H9 (cell line): ENCODE measurements at regions not wholly inside any gene's neighbourhood (a gene's known extent, or its start where the extent isn't known, plus 50 kb on each side); places are given as distances from the start of the nearest gene placed in this dataset.

Experiments used
- DNase-seq: peaks from one replicate; pipeline ENCODE4 v3.0.0-alpha.2; 2017
- H2AFZ ChIP-seq: one replicate; pipeline ENCODE4 v1.6.1; 2013; ENCODE audit warnings: mild to moderate bottlenecking, low read length, control low read depth, moderate library complexity
- H2AK5ac ChIP-seq: 2 replicates; pipeline ENCODE4 v1.6.1; 2013; ENCODE audit warnings: low read length, control low read depth, mixed read lengths; ENCODE audit not compliant: insufficient read length
- H2BK120ac ChIP-seq: one replicate; pipeline ENCODE4 v1.6.1; 2013; ENCODE audit warnings: low read depth, mild to moderate bottlenecking, low read length, control low read depth, inconsistent platforms; ENCODE audit not compliant: poor library complexity, severe bottlenecking
- H2BK12ac ChIP-seq: 2 replicates; pipeline ENCODE4 v1.6.1; 2013; ENCODE audit warnings: low read length, control low read depth, mixed read lengths, low read depth; ENCODE audit not compliant: insufficient read length
- H2BK15ac ChIP-seq: 2 replicates; pipeline ENCODE4 v1.6.1; 2013; ENCODE audit warnings: low read depth, low read length, control low read depth
- H2BK20ac ChIP-seq: one replicate; pipeline ENCODE4 v1.6.1; 2013; ENCODE audit warnings: low read depth, mild to moderate bottlenecking, low read length, control low read depth, inconsistent platforms; ENCODE audit not compliant: poor library complexity, severe bottlenecking
- H2BK5ac ChIP-seq: 2 replicates; pipeline ENCODE4 v1.6.1; 2013; ENCODE audit warnings: low read length, control low read depth, mixed read lengths; ENCODE audit not compliant: insufficient read length
- H3K14ac ChIP-seq: 2 replicates; pipeline ENCODE4 v1.6.1; 2013; ENCODE audit warnings: low read length, control low read depth; ENCODE audit not compliant: insufficient read depth
- H3K18ac ChIP-seq: 2 replicates; pipeline ENCODE4 v1.6.1; 2013; ENCODE audit warnings: low read depth, mild to moderate bottlenecking, mixed read lengths, low read length, control low read depth; ENCODE audit not compliant: insufficient read length
- H3K23ac ChIP-seq: 2 replicates; pipeline ENCODE4 v1.6.1; 2013; ENCODE audit warnings: low read length, control low read depth, mixed read lengths, low read depth; ENCODE audit not compliant: insufficient read length
- H3K23me2 ChIP-seq: 2 replicates; pipeline ENCODE4 v1.6.1; 2013; ENCODE audit warnings: low read depth, mild to moderate bottlenecking, mixed read lengths, low read length, control low read depth; ENCODE audit not compliant: insufficient read length, poor library complexity, severe bottlenecking
- H3K27ac ChIP-seq: 2 replicates; pipeline ENCODE4 v1.5.1; 2013; ENCODE audit warnings: low read length, control low read depth, mixed read lengths, low read depth; ENCODE audit not compliant: insufficient read length
- H3K27me3 ChIP-seq: 2 replicates; pipeline ENCODE4 v1.6.1; 2013; ENCODE audit warnings: low read length, control low read depth, inconsistent platforms; ENCODE audit not compliant: insufficient read depth
- H3K4ac ChIP-seq: 2 replicates; pipeline ENCODE4 v1.6.1; 2013; ENCODE audit warnings: low read depth, mild to moderate bottlenecking, control low read depth, inconsistent platforms, low read length, moderate library complexity
- H3K4me1 ChIP-seq: 2 replicates; pipeline ENCODE4 v1.6.1; 2013; ENCODE audit warnings: low read length, control low read depth, inconsistent platforms; ENCODE audit not compliant: insufficient read depth
- H3K4me2 ChIP-seq: 2 replicates; pipeline ENCODE4 v1.6.1; 2013; ENCODE audit warnings: low read length, control low read depth, mixed read lengths; ENCODE audit not compliant: insufficient read length, insufficient read depth
- H3K56ac ChIP-seq: 2 replicates; pipeline ENCODE4 v1.6.1; 2013; ENCODE audit warnings: low read depth, mild to moderate bottlenecking, mixed read lengths, low read length, control low read depth; ENCODE audit not compliant: insufficient read length
- H3K79me1 ChIP-seq: 2 replicates; pipeline ENCODE4 v1.6.1; 2013; ENCODE audit warnings: low read depth, mild to moderate bottlenecking, moderate library complexity, low read length, control low read depth, inconsistent platforms; ENCODE audit not compliant: insufficient read depth, poor library complexity, severe bottlenecking
- H3K79me2 ChIP-seq: 2 replicates; pipeline ENCODE4 v1.6.1; 2013; ENCODE audit warnings: low read length, control low read depth, inconsistent platforms; ENCODE audit not compliant: insufficient read depth
- H3K9ac ChIP-seq: 2 replicates; pipeline ENCODE4 v1.6.1; 2013; ENCODE audit warnings: low read length, control low read depth, mixed read lengths; ENCODE audit not compliant: insufficient read length; ENCODE audit errors: extremely low read depth
- H3K9me3 ChIP-seq: one replicate; pipeline ENCODE4 v1.6.1; 2013; ENCODE audit warnings: low read depth, low read length, inconsistent platforms; ENCODE audit not compliant: control insufficient read depth
- H3T11ph ChIP-seq: one replicate; pipeline ENCODE4 v1.6.1; 2013; ENCODE audit warnings: mild to moderate bottlenecking, low read length, control low read depth, inconsistent platforms
- H4K20me1 ChIP-seq: one replicate; pipeline ENCODE4 v1.6.1; 2013; ENCODE audit not compliant: control insufficient read depth, insufficient read length, insufficient read depth
- H4K5ac ChIP-seq: 2 replicates; pipeline ENCODE4 v1.6.1; 2013; ENCODE audit warnings: low read depth, mild to moderate bottlenecking, mixed read lengths, low read length, control low read depth; ENCODE audit not compliant: insufficient read length
- H4K8ac ChIP-seq: replicated peaks from 2 replicates; pipeline ENCODE4 v1.6.1; 2013; ENCODE audit warnings: low read length, control low read depth, mixed read lengths, low read depth; ENCODE audit not compliant: insufficient read length
- H4K91ac ChIP-seq: 2 replicates; pipeline ENCODE4 v1.6.1; 2013; ENCODE audit warnings: low read depth, mild to moderate bottlenecking, moderate library complexity, mixed read lengths, low read length, control low read depth; ENCODE audit not compliant: insufficient read length
- H3K27ac Mint-ChIP-seq, 3 experiments: 2 replicates in 2 of 3; 3 replicates in 1 of 3; pipeline ENCODE4 v1.8.0; 2020 to 2021; ENCODE audit warnings: mixed read lengths in 3 of 3, mild to moderate bottlenecking in 1 of 3, moderate library complexity in 1 of 3
- H3K27me3 Mint-ChIP-seq: 2 replicates; pipeline ENCODE4 v1.8.0; 2021; ENCODE audit warnings: low read depth, mild to moderate bottlenecking, moderate library complexity, mixed read lengths
- H3K36me3 Mint-ChIP-seq, 3 experiments: 2 replicates in 2 of 3; 3 replicates in 1 of 3; pipeline ENCODE4 v1.8.0; 2020 to 2021; ENCODE audit warnings: low read depth in 3 of 3, mixed read lengths in 3 of 3; ENCODE audit not compliant: insufficient read depth in 1 of 3
- H3K4me1 Mint-ChIP-seq, 2 experiments: 2 replicates each; pipeline ENCODE4 v1.8.0; 2020; ENCODE audit warnings: mixed read lengths in 2 of 2
- H3K4me3 Mint-ChIP-seq, 2 experiments: 2 replicates in 1 of 2; 3 replicates in 1 of 2; pipeline ENCODE4 v1.8.0; 2020 to 2021; ENCODE audit warnings: mild to moderate bottlenecking in 2 of 2, mixed read lengths in 2 of 2, moderate library complexity in 1 of 2
- H3K9me3 Mint-ChIP-seq, 2 experiments: 2 replicates in 1 of 2; 3 replicates in 1 of 2; pipeline ENCODE4 v1.8.0; 2020; ENCODE audit warnings: mild to moderate bottlenecking in 2 of 2, mixed read lengths in 2 of 2, moderate library complexity in 1 of 2
- WGBS: extraction: QIAGEN DNeasy Blood & Tissue Kit; methylation state at CpG from one replicate; pipeline ENCODE4 v1.1.7; 2013; ENCODE audit warnings: missing lambda C conversion rate, low lambda C conversion rate, mixed read lengths; ENCODE audit not compliant: insufficient read length; ENCODE audit errors: extremely low coverage; 5-methylcytosine and 5-hydroxymethylcytosine counted together
- TF ChIP-seq, protein P1 (sequence below): fragments of 200-600 bp; sonication (generic); conservative IDR thresholded peaks from 3 replicates; pipeline ENCODE4 v1.8.0; 2021; ENCODE audit warnings: antibody characterized with exemption, mild to moderate bottlenecking

- Histone ChIP-seq H3T11ph (no peak overlapping the region), H2BK20ac (no peak overlapping the region), H4K5ac (no peak overlapping the region), H2AFZ (no peak overlapping the region), H3K23me2 (no peaks in the 10 kb centered on the region), H2BK12ac (no peak overlapping the region), H3K18ac (no peak overlapping the region), H4K20me1 (no peaks in the 10 kb centered on the region), H3K56ac (no peak overlapping the region), H3K4me1 (no peaks in the 10 kb centered on the region), H3K27me3 (no peaks in the 10 kb centered on the region; the same call in 1 of the 2 replicates), H3K9ac (no peak overlapping the region), H2AK5ac (no peak overlapping the region), H3K9me3 (no peaks in the 10 kb centered on the region), H3K4me2 (no peak overlapping the region), H3K14ac (no peak overlapping the region), H2BK120ac (no peak overlapping the region), H3K27ac (no peak overlapping the region), H3K79me2 (no peaks in the 10 kb centered on the region), H4K91ac (no peak overlapping the region), H4K8ac (no peak overlapping the region), H3K4ac (no peak overlapping the region), H2BK15ac (no peak overlapping the region), H3K23ac (no peak overlapping the region), H3K79me1 (no peaks in the 10 kb centered on the region), H2BK5ac (no peak overlapping the region)
- Mint-ChIP-seq H3K36me3 (peaks cover 0 to 10% (median 7%) of the 10 kb centered on the region in 3 experiments; a peak in 6 of 7 replicates), H3K4me3 (no peak overlapping the region), H3K4me1 (peaks cover 20 to 22% of the 10 kb centered on the region in 2 experiments), H3K27ac (no peak overlapping the region), H3K27me3 (peaks cover 1% of the 10 kb centered on the region; the same call in 1 of the 2 replicates), H3K9me3 (peaks cover 8 to 18% of the 10 kb centered on the region in 2 experiments; a peak in 4 of 5 replicates)
- WGBS, result no CpG with 5 or more reads among the region's 2 CpGs
- TF ChIP-seq, protein P1, sequence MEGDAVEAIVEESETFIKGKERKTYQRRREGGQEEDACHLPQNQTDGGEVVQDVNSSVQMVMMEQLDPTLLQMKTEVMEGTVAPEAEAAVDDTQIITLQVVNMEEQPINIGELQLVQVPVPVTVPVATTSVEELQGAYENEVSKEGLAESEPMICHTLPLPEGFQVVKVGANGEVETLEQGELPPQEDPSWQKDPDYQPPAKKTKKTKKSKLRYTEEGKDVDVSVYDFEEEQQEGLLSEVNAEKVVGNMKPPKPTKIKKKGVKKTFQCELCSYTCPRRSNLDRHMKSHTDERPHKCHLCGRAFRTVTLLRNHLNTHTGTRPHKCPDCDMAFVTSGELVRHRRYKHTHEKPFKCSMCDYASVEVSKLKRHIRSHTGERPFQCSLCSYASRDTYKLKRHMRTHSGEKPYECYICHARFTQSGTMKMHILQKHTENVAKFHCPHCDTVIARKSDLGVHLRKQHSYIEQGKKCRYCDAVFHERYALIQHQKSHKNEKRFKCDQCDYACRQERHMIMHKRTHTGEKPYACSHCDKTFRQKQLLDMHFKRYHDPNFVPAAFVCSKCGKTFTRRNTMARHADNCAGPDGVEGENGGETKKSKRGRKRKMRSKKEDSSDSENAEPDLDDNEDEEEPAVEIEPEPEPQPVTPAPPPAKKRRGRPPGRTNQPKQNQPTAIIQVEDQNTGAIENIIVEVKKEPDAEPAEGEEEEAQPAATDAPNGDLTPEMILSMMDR, result no peak
- DNase-seq, result no peak
Measured at GRCh38 chr12:75805905-75806304, 225.7 kb downstream of the PHLDA1 start.
